ENCODE measurements at regions not wholly inside any gene's neighbourhood (a gene's known extent, or its start where the extent isn't known, plus 50 kb on each side); places are given as distances from the start of the nearest gene placed in this dataset.

- TF ChIP-seq CTCF (IDR thresholded peaks at IDR 0.05) = no peak
- TF ChIP-seq POLR2A (IDR thresholded peaks at IDR 0.05) = no peak
Observed at GRCh38 chr6:20269181-20269580, 56.9 kb upstream of the MBOAT1 start.

Measured in uterus (tissue), 2 donors.